ENCODE measurements at regions not wholly inside any gene's neighbourhood (a gene's known extent, or its start where the extent isn't known, plus 50 kb on each side); places are given as distances from the start of the nearest gene placed in this dataset.
A peak's percentile ranks its signal among the peaks of the same experiment; 100 is the strongest.
"Not testable (repeated sequence)": the region's sequence is repeated elsewhere in the genome, so short reads cannot be mapped to it uniquely, and the experiment has no call there.

DNA sequence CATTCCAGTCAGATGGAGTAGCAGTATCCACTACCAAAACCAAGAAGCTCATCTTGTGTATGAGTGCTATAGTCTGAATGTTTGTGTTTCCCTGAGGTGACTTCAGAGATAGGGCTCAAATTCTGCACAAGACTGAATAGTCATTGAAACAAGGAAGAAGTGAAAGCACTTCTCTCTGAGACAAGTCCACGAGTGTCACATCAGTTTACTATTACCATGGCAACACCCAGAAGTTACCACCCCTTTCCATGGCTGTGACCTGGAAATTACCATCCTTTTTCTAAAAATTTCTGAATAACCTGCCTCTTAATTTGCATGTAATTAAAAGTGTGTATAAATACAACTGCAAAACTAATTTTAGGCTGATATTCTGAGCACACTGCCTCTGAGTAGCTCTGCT is 682.1 kb upstream of the ADGRB3 start:
- TF ChIP-seq, protein P1, sequence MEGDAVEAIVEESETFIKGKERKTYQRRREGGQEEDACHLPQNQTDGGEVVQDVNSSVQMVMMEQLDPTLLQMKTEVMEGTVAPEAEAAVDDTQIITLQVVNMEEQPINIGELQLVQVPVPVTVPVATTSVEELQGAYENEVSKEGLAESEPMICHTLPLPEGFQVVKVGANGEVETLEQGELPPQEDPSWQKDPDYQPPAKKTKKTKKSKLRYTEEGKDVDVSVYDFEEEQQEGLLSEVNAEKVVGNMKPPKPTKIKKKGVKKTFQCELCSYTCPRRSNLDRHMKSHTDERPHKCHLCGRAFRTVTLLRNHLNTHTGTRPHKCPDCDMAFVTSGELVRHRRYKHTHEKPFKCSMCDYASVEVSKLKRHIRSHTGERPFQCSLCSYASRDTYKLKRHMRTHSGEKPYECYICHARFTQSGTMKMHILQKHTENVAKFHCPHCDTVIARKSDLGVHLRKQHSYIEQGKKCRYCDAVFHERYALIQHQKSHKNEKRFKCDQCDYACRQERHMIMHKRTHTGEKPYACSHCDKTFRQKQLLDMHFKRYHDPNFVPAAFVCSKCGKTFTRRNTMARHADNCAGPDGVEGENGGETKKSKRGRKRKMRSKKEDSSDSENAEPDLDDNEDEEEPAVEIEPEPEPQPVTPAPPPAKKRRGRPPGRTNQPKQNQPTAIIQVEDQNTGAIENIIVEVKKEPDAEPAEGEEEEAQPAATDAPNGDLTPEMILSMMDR (IDR thresholded peaks at IDR 0.05; ENCODE audit: insufficient read depth, low read depth, low read length, missing control alignments), result no peak
- H3K4me3 ChIP-seq (ENCODE audit: low read length), result no peak overlapping the region
- DNase-seq (ENCODE audit: low read depth), result no peak

DNA sequence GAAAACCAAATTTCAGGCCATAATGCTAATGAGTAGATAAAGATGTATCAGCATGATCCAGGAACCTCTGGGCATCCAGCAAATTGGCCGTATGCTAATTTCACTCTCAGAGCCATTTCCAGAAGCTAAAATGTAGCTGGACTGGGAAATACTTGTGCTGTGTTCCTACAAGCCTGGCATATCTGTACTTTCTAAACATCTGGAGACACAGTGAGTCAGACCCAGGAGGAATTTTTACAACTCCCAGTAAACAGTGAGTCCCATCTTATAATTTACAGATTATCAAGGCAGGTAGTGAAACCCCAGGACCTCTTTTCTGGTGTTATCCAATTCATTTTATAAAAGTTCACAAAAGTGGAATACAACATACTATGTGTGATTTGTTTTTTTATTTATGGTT is 683.0 kb upstream of the ADGRB3 start:
- no peak overlapping the region for H3K4me3 ChIP-seq (ENCODE audit: low read length)
- DNase-seq (ENCODE audit: low read depth), result peak; percentile 4
- TF ChIP-seq, protein P1 (IDR thresholded peaks at IDR 0.05; ENCODE audit: insufficient read depth, low read depth, low read length, missing control alignments), result no peak

DNA sequence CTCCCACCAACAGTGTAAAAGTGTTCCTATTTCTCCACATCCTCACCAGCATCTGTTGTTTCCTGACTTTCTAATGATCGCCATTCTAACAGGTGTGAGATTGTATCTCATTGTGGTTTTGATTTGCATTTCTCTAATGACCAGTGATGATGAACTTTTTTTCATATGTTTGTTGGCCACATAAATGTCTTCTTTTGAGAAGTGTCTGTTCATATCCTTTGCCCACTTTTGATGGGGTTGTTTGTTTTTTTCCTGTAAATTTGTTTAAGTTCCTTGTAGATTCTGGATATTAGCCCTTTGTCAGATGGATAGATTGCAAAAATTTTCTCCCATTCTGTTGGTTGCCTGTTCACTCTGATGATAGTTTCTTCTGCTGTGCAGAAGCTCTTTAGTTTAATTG is 687.3 kb upstream of the ADGRB3 start:
- not testable (repeated sequence) for H3K4me3 ChIP-seq (ENCODE audit: low read length); DNase-seq (ENCODE audit: low read depth)

DNA sequence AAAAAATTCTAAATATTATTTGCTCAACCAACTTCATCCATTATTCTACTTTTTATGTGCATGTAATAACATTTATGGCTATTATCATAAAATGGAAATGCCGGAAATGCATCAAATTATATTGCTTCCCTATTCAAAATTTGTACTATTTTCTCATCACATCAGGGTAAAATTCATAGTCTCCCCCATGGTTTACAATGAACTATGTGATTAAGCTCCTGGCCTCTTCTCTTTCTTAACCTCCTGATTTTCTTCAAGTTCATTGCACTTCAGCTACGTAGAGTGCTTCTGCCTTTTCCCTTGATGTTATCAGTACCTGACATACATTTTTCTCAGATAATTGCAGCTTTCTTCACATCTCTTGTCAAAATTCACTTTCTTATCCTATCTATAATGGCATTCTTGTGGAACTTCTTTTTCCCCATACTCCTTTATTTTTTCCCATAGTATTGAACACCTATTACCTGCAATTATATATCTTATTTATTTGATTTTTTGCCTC is 699.1 kb upstream of the ADGRB3 start:
- H3K4me3 ChIP-seq (ENCODE audit: low read length), result no peak overlapping the region
- TF ChIP-seq, protein P1 (IDR thresholded peaks at IDR 0.05; ENCODE audit: insufficient read depth, low read depth, low read length, missing control alignments), result no peak
- DNase-seq (ENCODE audit: low read depth), result no peak

DNA sequence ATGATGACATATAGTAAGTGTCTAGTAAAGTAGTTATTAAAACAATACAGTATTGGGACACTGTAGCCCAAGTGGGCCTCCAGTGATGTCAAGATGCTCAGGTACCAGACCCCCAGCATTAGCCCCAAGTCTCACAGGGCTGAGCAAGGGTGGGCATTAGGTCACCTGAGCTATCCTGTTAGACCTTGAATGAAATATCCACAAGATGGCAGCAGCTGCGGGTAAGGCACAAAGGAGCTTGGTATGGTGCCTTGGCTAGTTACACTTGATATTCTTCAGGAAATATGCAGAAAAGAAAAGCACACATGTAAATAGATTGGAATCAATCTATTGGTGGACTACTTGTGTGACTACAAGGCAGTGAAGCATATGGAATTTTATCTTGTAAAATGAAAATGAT is 701.8 kb upstream of the ADGRB3 start:
- TF ChIP-seq, protein P1 (IDR thresholded peaks at IDR 0.05; ENCODE audit: insufficient read depth, low read depth, low read length, missing control alignments), result peak; percentile 15
- peak; percentile 10 for DNase-seq (ENCODE audit: low read depth)
- H3K4me3 ChIP-seq (ENCODE audit: low read length), result no peak overlapping the region

DNA sequence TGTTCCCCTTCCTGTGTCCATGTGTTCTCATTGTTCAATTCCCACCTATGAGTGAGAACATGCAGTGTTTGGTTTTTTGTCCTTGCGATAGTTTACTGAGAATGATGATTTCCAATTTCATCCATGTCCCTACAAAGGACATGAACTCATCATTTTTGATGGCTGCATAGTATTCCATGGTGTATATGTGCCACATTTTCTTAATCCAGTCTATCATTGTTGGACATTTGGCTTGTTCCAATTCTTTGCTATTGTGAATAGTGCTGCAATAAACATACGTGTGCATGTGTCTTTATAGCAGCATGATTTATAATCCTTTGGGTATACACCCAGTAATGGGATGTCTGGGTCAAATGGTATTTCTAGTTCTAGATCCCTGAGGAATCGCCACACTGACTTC is 712.5 kb upstream of the ADGRB3 start:
- not testable (repeated sequence) for H3K4me3 ChIP-seq (ENCODE audit: low read length); DNase-seq (ENCODE audit: low read depth)

DNA sequence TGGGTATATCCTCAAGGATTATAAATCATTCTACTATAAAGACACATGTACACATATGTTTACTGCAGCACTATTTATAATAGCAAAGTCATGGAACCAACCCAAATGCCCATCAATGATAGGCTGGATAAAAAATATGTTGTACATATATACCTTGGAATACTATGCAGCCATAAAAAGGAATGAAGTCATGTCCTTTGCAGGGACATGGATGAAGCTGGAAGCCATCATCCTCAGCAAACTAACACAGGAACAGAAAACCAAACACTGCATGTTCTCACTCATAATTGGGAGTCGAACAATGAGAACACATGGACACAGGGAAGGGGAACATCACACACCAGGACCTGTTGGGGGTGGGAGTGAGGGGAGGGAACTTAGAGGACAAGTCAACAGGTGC is 715.0 kb upstream of the ADGRB3 start:
- not testable (repeated sequence) for DNase-seq (ENCODE audit: low read depth); H3K4me3 ChIP-seq (ENCODE audit: low read length)

DNA sequence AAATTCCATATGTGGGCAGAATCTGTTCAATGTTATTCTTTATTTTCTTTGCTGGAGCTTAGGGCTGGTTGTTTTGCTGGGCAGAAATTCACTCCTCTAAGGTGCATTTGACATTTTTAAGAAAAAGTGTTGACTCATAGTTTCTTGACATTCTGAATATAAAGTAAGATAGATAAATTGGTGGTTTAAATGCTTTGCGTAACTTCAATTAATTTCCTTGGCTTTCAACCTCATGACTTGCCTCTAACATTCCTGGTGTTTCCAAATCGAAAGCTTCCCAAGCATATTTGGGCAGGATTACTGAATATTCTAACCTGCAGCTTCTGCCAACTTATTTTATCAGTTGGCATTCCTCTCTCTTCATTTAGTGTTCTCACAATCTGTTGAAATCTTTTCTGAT is 718.7 kb upstream of the ADGRB3 start:
- H3K4me3 ChIP-seq (ENCODE audit: low read length), result no peak overlapping the region
- TF ChIP-seq, protein P1 (IDR thresholded peaks at IDR 0.05; ENCODE audit: insufficient read depth, low read depth, low read length, missing control alignments), result no peak
- DNase-seq (ENCODE audit: low read depth), result no peak

DNA sequence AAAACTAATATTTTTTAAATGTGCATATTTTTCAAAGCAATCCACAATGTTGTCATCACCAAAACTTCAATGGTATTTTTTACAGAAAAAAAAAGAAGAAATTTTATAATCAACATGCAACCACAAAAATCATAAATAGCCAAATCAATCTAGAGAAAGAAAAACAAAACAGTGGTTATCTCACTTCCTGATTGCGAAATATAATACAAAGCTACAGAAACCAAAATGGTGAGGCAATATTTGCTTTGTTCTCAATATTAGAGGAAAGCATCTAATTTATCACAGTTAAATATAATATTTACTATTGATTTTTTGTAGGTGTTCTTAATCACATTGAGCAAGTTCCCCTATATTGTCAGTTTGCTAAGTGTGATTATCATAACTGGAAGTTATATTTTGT is 720.7 kb upstream of the ADGRB3 start:
- TF ChIP-seq, protein P1 (IDR thresholded peaks at IDR 0.05; ENCODE audit: insufficient read depth, low read depth, low read length, missing control alignments), result no peak
- peak; percentile 0 for DNase-seq (ENCODE audit: low read depth)
- no peak overlapping the region for H3K4me3 ChIP-seq (ENCODE audit: low read length)
